PC-9 (cell line): ENCODE measurements at regions not wholly inside any gene's neighbourhood (a gene's known extent, or its start where the extent isn't known, plus 50 kb on each side); places are given as distances from the start of the nearest gene placed in this dataset.

ENCODE experiments used
- BruUV-seq: library from RNA; stranded (reverse); fragments of 400-500 nt; replicated peaks from 2 replicates; lab custom pipeline; 2021; lab: Mats Ljungman, UMichigan
- CTCF ChIA-PET: fragments of 300-600 bp; sonication (Branson Sonifier 250); formaldehyde crosslinking; loops from one replicate; lab custom pipeline; 2022; ENCODE audit warnings: antibody characterized with exemption; lab: Charles Lee
- POLR2A ChIA-PET: fragments of 300-600 bp; sonication (Branson Sonifier 250); formaldehyde crosslinking; loops from one replicate; lab custom pipeline; 2022; ENCODE audit warnings: antibody characterized with exemption; ENCODE audit not compliant: unreplicated experiment; lab: Charles Lee
- DNase-seq, 2 experiments: peaks; one replicate each; pipeline versions ENCODE4 v3.0.0 to v3.0.0-alpha.2; 2015 to 2022; ENCODE audit warnings: mixed read lengths in 1 of 2
- H2AFZ ChIP-seq: fragments of 200-600 bp; sonication (generic); 2 replicates; pipeline ENCODE4 v1.8.1; 2017; ENCODE audit warnings: antibody characterized with exemption
- H3F3A ChIP-seq: fragments of 200-600 bp; sonication (generic); 2 replicates; pipeline ENCODE4 v1.8.1; 2017; ENCODE audit warnings: antibody characterized with exemption, mild to moderate bottlenecking, low read depth; ENCODE audit not compliant: insufficient read depth
- H3K27ac ChIP-seq: fragments of 200-600 bp; sonication (generic); 2 replicates; pipeline ENCODE4 v1.6.1; 2016; ENCODE audit warnings: mixed run types
- H3K27me3 ChIP-seq: fragments of 200-600 bp; sonication (generic); 2 replicates; pipeline ENCODE4 v1.6.1; 2016; ENCODE audit warnings: low read depth, mixed run types; ENCODE audit not compliant: insufficient read depth
- H3K36me3 ChIP-seq: fragments of 200-600 bp; sonication (generic); 2 replicates; pipeline ENCODE4 v1.6.1; 2016; ENCODE audit warnings: low read depth, mixed run types
- H3K4me1 ChIP-seq: fragments of 200-600 bp; sonication (generic); replicated peaks from 2 replicates; pipeline ENCODE4 v1.6.1; 2016; ENCODE audit warnings: mixed run types; ENCODE audit not compliant: insufficient read depth
- H3K4me2 ChIP-seq: fragments of 200-600 bp; sonication (generic); 2 replicates; pipeline ENCODE4 v1.6.1; 2017; ENCODE audit warnings: mixed run types
- H3K4me3 ChIP-seq: fragments of 200-600 bp; sonication (generic); 2 replicates; pipeline ENCODE4 v1.6.1; 2016; ENCODE audit warnings: mixed run types
- H3K79me2 ChIP-seq: fragments of 200-600 bp; sonication (generic); 2 replicates; pipeline ENCODE4 v1.6.1; 2017; ENCODE audit warnings: low read depth, mixed run types
- H3K9me2 ChIP-seq: fragments of 200-600 bp; sonication (generic); 2 replicates; pipeline ENCODE4 v1.8.1; 2017; ENCODE audit warnings: mild to moderate bottlenecking; ENCODE audit not compliant: insufficient read depth
- H3K9me3 ChIP-seq: fragments of 200-600 bp; sonication (generic); 2 replicates; pipeline ENCODE4 v1.8.1; 2016; ENCODE audit warnings: low read depth; ENCODE audit not compliant: insufficient read depth
- H4K20me1 ChIP-seq: fragments of 200-600 bp; sonication (generic); 2 replicates; pipeline ENCODE4 v1.8.1; 2017; ENCODE audit not compliant: insufficient read depth
- EZH2 ChIP-seq: fragments of 200-600 bp; sonication (generic); IDR thresholded peaks from 2 replicates; pipeline ENCODE4 v1.8.0; 2017; ENCODE audit warnings: antibody characterized with exemption, low read depth
- intact Hi-C: fragments of 100-400 bp; cut with micrococcal nuclease; formaldehyde crosslinking; loops from one replicate; pipeline ENCODE4 v1.10.0; 2022; ENCODE audit not compliant: unreplicated experiment
- TF ChIP-seq, protein P1 (sequence below): fragments of 200-600 bp; sonication (generic); conservative IDR thresholded peaks from 2 replicates; pipeline ENCODE4 v1.6.1; 2017; ENCODE audit warnings: mixed run types, antibody characterized with exemption, mild to moderate bottlenecking, moderate library complexity

GRCh38 chr3:45319996-45320305 is 68.4 kb upstream of the LARS2 start:
- TF ChIP-seq, protein P1, sequence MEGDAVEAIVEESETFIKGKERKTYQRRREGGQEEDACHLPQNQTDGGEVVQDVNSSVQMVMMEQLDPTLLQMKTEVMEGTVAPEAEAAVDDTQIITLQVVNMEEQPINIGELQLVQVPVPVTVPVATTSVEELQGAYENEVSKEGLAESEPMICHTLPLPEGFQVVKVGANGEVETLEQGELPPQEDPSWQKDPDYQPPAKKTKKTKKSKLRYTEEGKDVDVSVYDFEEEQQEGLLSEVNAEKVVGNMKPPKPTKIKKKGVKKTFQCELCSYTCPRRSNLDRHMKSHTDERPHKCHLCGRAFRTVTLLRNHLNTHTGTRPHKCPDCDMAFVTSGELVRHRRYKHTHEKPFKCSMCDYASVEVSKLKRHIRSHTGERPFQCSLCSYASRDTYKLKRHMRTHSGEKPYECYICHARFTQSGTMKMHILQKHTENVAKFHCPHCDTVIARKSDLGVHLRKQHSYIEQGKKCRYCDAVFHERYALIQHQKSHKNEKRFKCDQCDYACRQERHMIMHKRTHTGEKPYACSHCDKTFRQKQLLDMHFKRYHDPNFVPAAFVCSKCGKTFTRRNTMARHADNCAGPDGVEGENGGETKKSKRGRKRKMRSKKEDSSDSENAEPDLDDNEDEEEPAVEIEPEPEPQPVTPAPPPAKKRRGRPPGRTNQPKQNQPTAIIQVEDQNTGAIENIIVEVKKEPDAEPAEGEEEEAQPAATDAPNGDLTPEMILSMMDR = no peak
- no peak for TF ChIP-seq EZH2
- no peaks in the 10 kb centered on the region for H3K27me3 ChIP-seq

GRCh38 chr3:45320986-45321385 is 67.4 kb upstream of the LARS2 start:
- Histone ChIP-seq H3K4me2 (no peak overlapping the region), H3F3A (no peaks in the 10 kb centered on the region), H3K9me2 (no peaks in the 10 kb centered on the region), H3K9me3 (no peaks in the 10 kb centered on the region), H3K27ac (no peak overlapping the region), H3K36me3 (no peaks in the 10 kb centered on the region), H3K4me3 (no peak overlapping the region), H2AFZ (no peak overlapping the region), H3K27me3 (no peaks in the 10 kb centered on the region), H3K4me1 (no peaks in the 10 kb centered on the region), H3K79me2 (no peaks in the 10 kb centered on the region), H4K20me1 (no peaks in the 10 kb centered on the region)
- POLR2A ChIA-PET = no interaction called here
- TF ChIP-seq EZH2 = no peak
- TF ChIP-seq, protein P1 = no peak
- BruUV-seq = no TSS peak
- intact Hi-C loops = no loop called here
- CTCF ChIA-PET = no interaction called here
- DNase-seq = no peak

More at GRCh38 chr3:45319996-45320305, 68.4 kb upstream of the LARS2 start:
- no peak overlapping the region for H2AFZ ChIP-seq
- intact Hi-C loops = no loop called here
- POLR2A ChIA-PET = no interaction called here
- DNase-seq = no peak
- no peaks in the 10 kb centered on the region for H3K36me3 ChIP-seq
- no peaks in the 10 kb centered on the region for H3F3A ChIP-seq
- H3K27ac ChIP-seq = no peak overlapping the region
- no peaks in the 10 kb centered on the region for H4K20me1 ChIP-seq
- BruUV-seq = no TSS peak
- H3K4me1 ChIP-seq = no peaks in the 10 kb centered on the region
- H3K9me2 ChIP-seq = no peaks in the 10 kb centered on the region
- CTCF ChIA-PET = no interaction called here
- H3K9me3 ChIP-seq = no peaks in the 10 kb centered on the region
- H3K4me2 ChIP-seq = no peak overlapping the region
- H3K4me3 ChIP-seq = no peak overlapping the region
- no peaks in the 10 kb centered on the region for H3K79me2 ChIP-seq

DNA sequence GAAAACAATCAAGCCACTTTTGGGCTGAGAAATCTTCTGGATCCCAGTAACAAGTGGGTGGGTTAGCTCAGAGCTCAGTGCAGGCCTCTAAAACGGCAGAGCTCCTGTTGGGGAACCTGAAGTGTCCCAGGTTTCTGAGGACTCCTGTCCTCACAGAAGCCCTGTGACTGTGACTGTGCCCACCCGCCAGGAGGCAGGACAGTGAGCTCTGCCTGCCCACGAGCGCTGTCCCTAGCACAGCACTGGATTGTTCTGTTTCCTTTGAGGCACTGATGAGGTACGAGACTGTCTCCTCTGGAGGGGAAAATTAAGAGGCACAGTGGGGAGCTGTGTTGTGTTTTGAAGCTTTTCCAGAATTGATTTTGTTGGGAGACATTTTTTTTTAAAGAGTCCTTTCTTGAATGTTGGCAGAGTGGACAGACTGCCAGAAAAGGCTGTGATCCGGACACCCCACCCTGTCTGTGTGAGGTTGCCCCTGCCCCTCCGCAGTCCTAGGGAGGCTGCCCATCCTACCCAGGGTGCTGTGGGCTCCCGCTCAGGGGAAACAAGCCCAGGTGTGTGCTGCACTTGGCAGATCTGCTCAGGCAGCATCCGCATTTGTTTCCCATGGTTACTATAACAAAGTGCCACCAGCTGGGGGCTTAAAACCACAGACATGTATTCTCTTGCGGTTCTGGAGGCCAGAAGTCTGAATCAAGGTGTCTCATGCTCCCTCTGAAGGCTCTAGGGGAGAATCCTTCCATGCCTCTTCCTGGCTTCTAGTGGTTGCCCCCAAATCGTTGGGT is 66.6 kb upstream of the LARS2 start:
- no peak overlapping the region for H2AFZ ChIP-seq
- no peaks in the 10 kb centered on the region for H3F3A ChIP-seq
- intact Hi-C loops = no loop called here
- H3K36me3 ChIP-seq = no peaks in the 10 kb centered on the region
- no peaks in the 10 kb centered on the region for H3K4me1 ChIP-seq
- ChIA-PET CTCF (no interaction called here), POLR2A (no interaction called here)
- no peak for DNase-seq
- no peak overlapping the region for H3K27ac ChIP-seq
- no peaks in the 10 kb centered on the region for H3K9me3 ChIP-seq
- no peak overlapping the region for H3K4me2 ChIP-seq
- H3K79me2 ChIP-seq = no peaks in the 10 kb centered on the region
- no peak overlapping the region for H3K4me3 ChIP-seq
- BruUV-seq = no TSS peak
- TF ChIP-seq, protein P1 = no peak
- TF ChIP-seq EZH2 = no peak
- no peaks in the 10 kb centered on the region for H4K20me1 ChIP-seq
- no peaks in the 10 kb centered on the region for H3K27me3 ChIP-seq
- H3K9me2 ChIP-seq = no peaks in the 10 kb centered on the region
